ENCODE measurements at regions not wholly inside any gene's neighbourhood (a gene's known extent, or its start where the extent isn't known, plus 50 kb on each side); places are given as distances from the start of the nearest gene placed in this dataset.

DNA sequence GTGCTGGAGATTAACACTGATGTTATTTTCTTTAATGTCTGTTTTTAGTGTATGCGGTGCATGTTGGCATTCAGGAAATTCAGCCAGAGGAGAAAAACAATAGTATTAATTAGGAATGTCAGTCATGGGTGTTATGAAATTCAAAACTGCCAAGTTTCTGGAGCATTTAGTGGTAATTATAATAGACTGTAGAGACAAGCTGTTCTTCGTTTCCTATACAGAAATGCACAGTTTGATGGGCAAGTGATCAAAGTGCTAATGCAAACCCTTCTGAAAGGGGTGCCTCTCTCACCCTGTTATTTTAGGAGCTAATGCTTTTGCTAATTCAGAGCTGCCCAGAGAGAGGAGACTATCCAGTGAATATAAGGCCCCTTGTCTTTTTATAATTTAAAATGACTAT is 573.8 kb upstream of the EEF2KMT start:
- 71% methylated on average over 2 of the region's 2 CpGs for WGBS
- H3K4me3 ChIP-seq, result no peak overlapping the region
- no peak for DNase-seq (ENCODE audit: low spot score)
- TF ChIP-seq, protein P1, sequence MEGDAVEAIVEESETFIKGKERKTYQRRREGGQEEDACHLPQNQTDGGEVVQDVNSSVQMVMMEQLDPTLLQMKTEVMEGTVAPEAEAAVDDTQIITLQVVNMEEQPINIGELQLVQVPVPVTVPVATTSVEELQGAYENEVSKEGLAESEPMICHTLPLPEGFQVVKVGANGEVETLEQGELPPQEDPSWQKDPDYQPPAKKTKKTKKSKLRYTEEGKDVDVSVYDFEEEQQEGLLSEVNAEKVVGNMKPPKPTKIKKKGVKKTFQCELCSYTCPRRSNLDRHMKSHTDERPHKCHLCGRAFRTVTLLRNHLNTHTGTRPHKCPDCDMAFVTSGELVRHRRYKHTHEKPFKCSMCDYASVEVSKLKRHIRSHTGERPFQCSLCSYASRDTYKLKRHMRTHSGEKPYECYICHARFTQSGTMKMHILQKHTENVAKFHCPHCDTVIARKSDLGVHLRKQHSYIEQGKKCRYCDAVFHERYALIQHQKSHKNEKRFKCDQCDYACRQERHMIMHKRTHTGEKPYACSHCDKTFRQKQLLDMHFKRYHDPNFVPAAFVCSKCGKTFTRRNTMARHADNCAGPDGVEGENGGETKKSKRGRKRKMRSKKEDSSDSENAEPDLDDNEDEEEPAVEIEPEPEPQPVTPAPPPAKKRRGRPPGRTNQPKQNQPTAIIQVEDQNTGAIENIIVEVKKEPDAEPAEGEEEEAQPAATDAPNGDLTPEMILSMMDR (IDR thresholded peaks at IDR 0.05), result no peak
- no peaks in the 10 kb centered on the region for H3K9me3 ChIP-seq
- intact Hi-C loops (cut with DNase I), result no loop called here
- H3K36me3 ChIP-seq, result no peaks in the 10 kb centered on the region
- H3K27ac ChIP-seq, result no peak overlapping the region
- no peaks in the 10 kb centered on the region for H3K27me3 ChIP-seq (replicated peaks; ENCODE audit: insufficient read depth)
- H3K4me1 ChIP-seq (replicated peaks), result no peaks in the 10 kb centered on the region

DNA sequence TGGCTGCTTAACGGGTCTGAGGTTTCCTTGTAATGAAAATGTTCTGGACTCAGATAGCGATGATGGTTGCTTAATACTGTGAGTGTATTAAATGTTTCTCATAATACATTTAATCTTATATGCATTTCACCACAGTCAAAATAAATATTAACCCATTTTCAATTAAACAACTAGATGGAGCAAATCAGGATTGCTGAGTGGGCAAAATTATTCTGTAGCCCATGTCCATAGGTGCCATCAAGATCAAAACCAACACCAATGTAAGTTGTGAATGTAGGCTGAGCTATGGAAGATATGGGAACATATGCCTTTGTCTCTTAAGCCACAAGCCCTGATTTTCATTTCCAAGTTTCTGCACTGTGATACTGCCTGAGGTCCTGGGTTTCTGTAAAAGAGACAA is 572.6 kb upstream of the EEF2KMT start:
- intact Hi-C loops (cut with DNase I), result no loop called here
- H3K27ac ChIP-seq, result no peak overlapping the region
- H3K9me3 ChIP-seq, result no peaks in the 10 kb centered on the region
- WGBS, result 57% methylated on average over 2 of the region's 2 CpGs
- H3K4me1 ChIP-seq (replicated peaks), result no peaks in the 10 kb centered on the region
- no peak for DNase-seq (ENCODE audit: low spot score)
- H3K36me3 ChIP-seq, result no peaks in the 10 kb centered on the region
- TF ChIP-seq POLR2A (IDR thresholded peaks at IDR 0.05), result no peak
- TF ChIP-seq, protein P1 (IDR thresholded peaks at IDR 0.05), result no peak
- H3K4me3 ChIP-seq, result no peak overlapping the region
- no peaks in the 10 kb centered on the region for H3K27me3 ChIP-seq (replicated peaks; ENCODE audit: insufficient read depth)

DNA sequence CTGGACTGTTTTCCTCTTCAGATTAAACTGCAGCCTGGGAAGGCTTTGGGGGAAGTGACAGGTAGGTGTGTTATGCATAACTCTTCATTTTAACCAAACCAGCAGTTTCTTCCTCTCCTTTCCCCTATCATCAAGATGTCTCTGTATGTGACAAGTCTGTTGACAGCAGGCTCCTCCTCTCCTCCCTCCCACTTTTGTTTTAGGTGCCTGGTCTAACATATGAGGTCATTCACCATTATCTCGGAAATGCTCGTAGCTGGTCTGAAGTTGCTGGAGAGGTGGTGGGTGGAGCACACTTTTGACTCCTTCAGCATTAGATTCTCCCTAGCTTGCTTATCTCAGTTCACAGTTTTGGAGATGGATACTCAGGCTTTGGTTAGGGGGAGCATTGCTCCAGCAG is 571.0 kb upstream of the EEF2KMT start:
- WGBS, result 25% methylated on average over 2 of the region's 2 CpGs

DNA sequence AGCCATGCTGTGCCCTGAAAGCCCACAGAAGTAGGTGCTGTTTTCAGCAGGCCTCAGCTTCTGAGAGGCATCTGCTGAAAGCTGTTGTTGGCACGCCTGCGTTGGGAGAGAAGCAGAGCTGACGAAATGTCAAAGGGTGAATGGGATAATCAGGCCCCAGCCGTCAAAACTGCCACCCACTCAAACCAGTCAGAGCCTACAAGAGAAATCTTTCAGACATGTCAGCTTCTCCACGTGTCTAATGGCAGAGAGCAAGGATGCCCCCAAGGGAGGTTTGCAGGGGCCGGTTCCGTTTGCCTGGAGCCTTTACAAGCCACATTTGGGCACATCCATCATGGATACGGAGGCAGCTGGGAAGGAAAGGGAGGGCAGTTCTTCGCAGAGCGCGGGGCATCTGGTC is 568.2 kb upstream of the EEF2KMT start:
- Histone ChIP-seq H3K4me3 (no peak overlapping the region), H3K27me3 (replicated peaks; ENCODE audit: insufficient read depth) (no peaks in the 10 kb centered on the region), H3K36me3 (no peaks in the 10 kb centered on the region), H3K4me1 (replicated peaks) (no peaks in the 10 kb centered on the region), H3K27ac (no peak overlapping the region), H3K9me3 (no peaks in the 10 kb centered on the region)
- intact Hi-C loops (cut with DNase I), result no loop called here
- WGBS, result 72% methylated on average over 11 of the region's 11 CpGs
- DNase-seq (ENCODE audit: low spot score), result no peak
- TF ChIP-seq, protein P1 (IDR thresholded peaks at IDR 0.05), result no peak
- no peak for TF ChIP-seq POLR2A (IDR thresholded peaks at IDR 0.05)
- TF ChIP-seq POLR2AphosphoS5 (IDR thresholded peaks at IDR 0.05), result no peak

More for the DNA sequence above, 571.0 kb upstream of the EEF2KMT start:
- no peak overlapping the region for H3K27ac ChIP-seq
- no peaks in the 10 kb centered on the region for H3K9me3 ChIP-seq
- TF ChIP-seq, protein P1 (IDR thresholded peaks at IDR 0.05), result no peak
- TF ChIP-seq POLR2AphosphoS5 (IDR thresholded peaks at IDR 0.05), result no peak
- TF ChIP-seq POLR2A (IDR thresholded peaks at IDR 0.05), result no peak
- no peaks in the 10 kb centered on the region for H3K27me3 ChIP-seq (replicated peaks; ENCODE audit: insufficient read depth)
- intact Hi-C loops (cut with DNase I), result no loop called here
- H3K36me3 ChIP-seq, result no peaks in the 10 kb centered on the region
- H3K4me3 ChIP-seq, result no peak overlapping the region
- H3K4me1 ChIP-seq (replicated peaks), result no peaks in the 10 kb centered on the region
- DNase-seq (ENCODE audit: low spot score), result no peak

DNA sequence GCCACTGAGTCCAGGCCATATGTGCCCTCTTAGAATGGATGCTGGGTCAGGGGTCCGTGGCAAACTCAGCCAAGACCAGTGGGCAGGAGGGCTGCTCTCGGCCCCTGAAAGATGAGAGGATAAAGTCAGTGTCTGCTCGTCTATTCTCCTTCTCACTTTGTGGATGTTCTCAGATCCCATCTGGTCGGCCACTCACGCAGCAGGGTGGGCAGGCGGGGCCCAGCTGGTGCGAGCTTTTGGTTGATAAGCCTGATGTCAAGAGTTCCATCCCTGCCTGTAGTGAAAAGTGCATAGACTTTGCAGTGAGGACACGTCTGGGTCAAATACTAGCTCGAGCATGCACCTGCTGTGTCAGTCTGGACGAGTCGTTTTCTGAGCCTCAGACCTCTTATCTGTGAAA is 556.2 kb upstream of the EEF2KMT start:
- 61% methylated on average over 11 of the region's 11 CpGs for WGBS
- H3K27me3 ChIP-seq (replicated peaks; ENCODE audit: insufficient read depth), result no peaks in the 10 kb centered on the region
- H3K36me3 ChIP-seq, result no peaks in the 10 kb centered on the region
- no peak overlapping the region for H3K27ac ChIP-seq
- no peaks in the 10 kb centered on the region for H3K9me3 ChIP-seq
- no peak for DNase-seq (ENCODE audit: low spot score)
- intact Hi-C loops (cut with DNase I), result no loop called here
- H3K4me3 ChIP-seq, result no peak overlapping the region
- H3K4me1 ChIP-seq (replicated peaks), result no peaks in the 10 kb centered on the region
- TF ChIP-seq POLR2AphosphoS5 (IDR thresholded peaks at IDR 0.05), result no peak
- no peak for TF ChIP-seq POLR2A (IDR thresholded peaks at IDR 0.05)
